Fibroblast of lung (primary cell): ENCODE measurements at regions not wholly inside any gene's neighbourhood (a gene's known extent, or its start where the extent isn't known, plus 50 kb on each side); places are given as distances from the start of the nearest gene placed in this dataset.

Experiments
- DNase-seq, 2 donors: peaks; one replicate each; pipeline versions ENCODE4 v3.0.0 to v3.0.0-alpha.2; 2010; ENCODE audit warnings: low read depth in 2 of 2
- H2AFZ ChIP-seq: 2 replicates; pipeline ENCODE4 v1.5.1; 2012; ENCODE audit warnings: low read length, control low read depth, inconsistent platforms
- H3K27ac ChIP-seq: 2 replicates; pipeline ENCODE4 v1.5.1; 2011; ENCODE audit warnings: low read length, control low read depth; ENCODE audit not compliant: insufficient read depth
- H3K27me3 ChIP-seq: 2 replicates; pipeline ENCODE4 v1.5.1; 2011; ENCODE audit warnings: mild to moderate bottlenecking, low read length; ENCODE audit not compliant: control insufficient read depth, insufficient read depth
- H3K36me3 ChIP-seq: 2 replicates; pipeline ENCODE4 v1.5.1; 2011; ENCODE audit warnings: low read length; ENCODE audit not compliant: control insufficient read depth, insufficient read depth
- H3K4me1 ChIP-seq: 2 replicates; pipeline ENCODE4 v1.5.1; 2011; ENCODE audit warnings: low read length; ENCODE audit not compliant: control insufficient read depth, insufficient read depth; ENCODE audit errors: extremely low read depth
- H3K4me2 ChIP-seq: 2 replicates; pipeline ENCODE4 v1.5.1; 2011; ENCODE audit warnings: low read length, control low read depth; ENCODE audit not compliant: insufficient read depth; ENCODE audit errors: extremely low read depth
- H3K4me3 ChIP-seq, 4 experiments: fragments of 200-600 bp in 1 of 4; sonication (generic) in 1 of 4; replicated peaks in 1 of 4; 2 replicates each; pipeline ENCODE4 v1.5.1; 2011 to 2016; ENCODE audit warnings: low read length in 4 of 4, low read depth in 3 of 4, mild to moderate bottlenecking in 3 of 4, control low read depth in 2 of 4, inconsistent platforms in 1 of 4, mixed read lengths in 1 of 4; ENCODE audit not compliant: insufficient read depth in 1 of 4; ENCODE audit errors: control extremely low read depth in 1 of 4
- H3K79me2 ChIP-seq: 2 replicates; pipeline ENCODE4 v1.5.1; 2012; ENCODE audit warnings: mild to moderate bottlenecking, low read length, inconsistent platforms; ENCODE audit not compliant: control insufficient read depth, insufficient read depth
- H3K9ac ChIP-seq: 2 replicates; pipeline ENCODE4 v1.5.1; 2011; ENCODE audit warnings: mild to moderate bottlenecking, low read length, control low read depth; ENCODE audit not compliant: insufficient read depth
- H3K9me3 ChIP-seq: 2 replicates; pipeline ENCODE4 v1.5.1; 2012; ENCODE audit warnings: low read depth, low read length; ENCODE audit not compliant: control insufficient read depth, insufficient read depth
- H4K20me1 ChIP-seq: 2 replicates; pipeline ENCODE4 v1.5.1; 2011; ENCODE audit warnings: low read length; ENCODE audit not compliant: control insufficient read depth, insufficient read depth; ENCODE audit errors: extremely low read depth
- EZH2 ChIP-seq: IDR thresholded peaks from 2 replicates; pipeline ENCODE4 v1.5.1; 2012; ENCODE audit warnings: low read length, control low read depth, mild to moderate bottlenecking; ENCODE audit errors: missing control alignments
- TF ChIP-seq, protein P1 (sequence below), 2 donors: IDR thresholded peaks in 1 of 2; conservative IDR thresholded peaks in 1 of 2; 1 replicate in 1 of 2; 2 replicates in 1 of 2; pipeline ENCODE4 v1.5.1; 2011 to 2012; ENCODE audit warnings: low read length in 2 of 2, control low read depth in 1 of 2, inconsistent platforms in 1 of 2, low read depth in 1 of 2, mild to moderate bottlenecking in 1 of 2

DNA sequence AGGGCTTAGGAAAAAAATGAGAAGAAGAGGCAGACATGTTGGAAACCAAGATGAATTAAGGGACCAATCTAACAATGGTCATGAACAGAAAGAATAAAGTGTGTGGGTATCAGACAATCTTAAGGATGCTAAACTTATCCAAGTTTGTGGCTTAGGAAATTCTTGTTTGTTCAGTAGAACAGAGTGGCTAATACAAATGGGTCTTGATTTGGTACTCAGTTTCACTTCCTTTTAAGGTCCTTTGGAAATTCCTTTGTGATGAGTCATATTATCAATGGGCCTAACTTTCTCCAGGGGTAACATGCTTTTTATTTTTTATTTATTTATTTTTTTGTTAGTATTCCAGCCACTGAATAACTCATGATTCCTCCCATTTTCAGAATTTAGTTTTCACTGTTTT is 1154.7 kb upstream of the FLRT2 start:
- H3K36me3 ChIP-seq = no peaks in the 10 kb centered on the region
- no peaks in the 10 kb centered on the region for H3K4me1 ChIP-seq
- H3K9ac ChIP-seq = no peak overlapping the region
- no peak overlapping the region for H3K27ac ChIP-seq
- H3K4me3 ChIP-seq = no peak overlapping the region
- no peak overlapping the region for H3K4me2 ChIP-seq
- H4K20me1 ChIP-seq = no peaks in the 10 kb centered on the region
- no peaks in the 10 kb centered on the region for H3K79me2 ChIP-seq
- TF ChIP-seq EZH2 = no peak
- TF ChIP-seq, protein P1, sequence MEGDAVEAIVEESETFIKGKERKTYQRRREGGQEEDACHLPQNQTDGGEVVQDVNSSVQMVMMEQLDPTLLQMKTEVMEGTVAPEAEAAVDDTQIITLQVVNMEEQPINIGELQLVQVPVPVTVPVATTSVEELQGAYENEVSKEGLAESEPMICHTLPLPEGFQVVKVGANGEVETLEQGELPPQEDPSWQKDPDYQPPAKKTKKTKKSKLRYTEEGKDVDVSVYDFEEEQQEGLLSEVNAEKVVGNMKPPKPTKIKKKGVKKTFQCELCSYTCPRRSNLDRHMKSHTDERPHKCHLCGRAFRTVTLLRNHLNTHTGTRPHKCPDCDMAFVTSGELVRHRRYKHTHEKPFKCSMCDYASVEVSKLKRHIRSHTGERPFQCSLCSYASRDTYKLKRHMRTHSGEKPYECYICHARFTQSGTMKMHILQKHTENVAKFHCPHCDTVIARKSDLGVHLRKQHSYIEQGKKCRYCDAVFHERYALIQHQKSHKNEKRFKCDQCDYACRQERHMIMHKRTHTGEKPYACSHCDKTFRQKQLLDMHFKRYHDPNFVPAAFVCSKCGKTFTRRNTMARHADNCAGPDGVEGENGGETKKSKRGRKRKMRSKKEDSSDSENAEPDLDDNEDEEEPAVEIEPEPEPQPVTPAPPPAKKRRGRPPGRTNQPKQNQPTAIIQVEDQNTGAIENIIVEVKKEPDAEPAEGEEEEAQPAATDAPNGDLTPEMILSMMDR (conservative IDR thresholded peaks at IDR 0.05 in 1 of 2, IDR thresholded peaks at IDR 0.05 in 1 of 2; ENCODE audit: low read depth in 1 of 2, low read length in 2 of 2) = no peak
- peak; percentile 29 to 69 for DNase-seq
- H3K9me3 ChIP-seq = no peaks in the 10 kb centered on the region
- H2AFZ ChIP-seq = no peak overlapping the region
- H3K27me3 ChIP-seq = no peaks in the 10 kb centered on the region

DNA sequence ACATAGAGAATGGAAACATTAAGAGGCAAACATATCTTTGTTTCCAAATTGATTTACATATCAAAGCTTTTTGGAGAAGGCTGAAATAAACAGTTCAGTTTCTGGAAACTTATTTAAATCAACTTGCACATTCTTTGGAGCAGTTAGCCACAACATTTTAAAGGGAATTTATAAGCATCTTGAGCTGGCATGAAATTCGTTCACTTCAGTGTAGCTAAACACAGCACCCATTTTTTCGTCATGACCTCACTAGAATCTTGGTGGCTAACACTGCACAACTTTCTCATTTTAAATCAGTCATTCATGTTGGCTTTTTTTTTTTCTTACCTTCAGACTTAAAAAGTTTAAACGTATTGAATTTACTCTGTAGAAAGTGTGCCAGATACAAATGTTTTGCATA is 1139.9 kb upstream of the FLRT2 start:
- Histone ChIP-seq H3K79me2 (no peaks in the 10 kb centered on the region), H3K4me1 (no peaks in the 10 kb centered on the region), H3K36me3 (no peaks in the 10 kb centered on the region), H4K20me1 (no peaks in the 10 kb centered on the region), H3K9me3 (no peaks in the 10 kb centered on the region), H2AFZ (no peak overlapping the region), H3K27me3 (no peaks in the 10 kb centered on the region), H3K4me2 (no peak overlapping the region), H3K27ac (no peak overlapping the region), H3K9ac (no peak overlapping the region), H3K4me3 (no peak overlapping the region)
- DNase-seq = peak; percentile 15 to 29
- TF ChIP-seq, protein P1 (conservative IDR thresholded peaks at IDR 0.05 in 1 of 2, IDR thresholded peaks at IDR 0.05 in 1 of 2; ENCODE audit: low read depth in 1 of 2, low read length in 2 of 2) = no peak
- no peak for TF ChIP-seq EZH2

DNA sequence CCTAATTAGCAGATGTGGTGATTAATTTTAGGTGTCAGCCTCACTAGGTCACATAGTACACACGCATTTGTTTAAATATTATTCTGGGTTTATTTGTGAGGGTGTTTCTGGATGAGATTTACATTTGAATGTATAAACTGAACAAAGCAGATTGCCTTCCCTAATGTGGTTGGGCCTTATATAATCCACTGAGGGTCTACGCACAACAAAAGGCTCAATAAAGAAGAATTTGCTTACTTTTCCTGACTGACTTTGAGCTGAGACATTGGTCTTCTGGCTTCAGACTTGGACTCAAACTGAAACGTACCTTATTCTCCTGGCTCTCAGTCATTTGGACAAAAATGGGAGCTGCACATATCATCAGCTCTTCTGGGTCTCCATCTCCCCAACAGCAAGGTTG is 1132.3 kb upstream of the FLRT2 start:
- no peaks in the 10 kb centered on the region for H3K79me2 ChIP-seq
- H3K4me3 ChIP-seq = no peak overlapping the region
- H3K27me3 ChIP-seq = no peaks in the 10 kb centered on the region
- no peak overlapping the region for H2AFZ ChIP-seq
- no peaks in the 10 kb centered on the region for H3K36me3 ChIP-seq
- no peaks in the 10 kb centered on the region for H3K9me3 ChIP-seq
- no peak overlapping the region for H3K4me2 ChIP-seq
- no peaks in the 10 kb centered on the region for H3K4me1 ChIP-seq
- H3K27ac ChIP-seq = no peak overlapping the region
- no peak for DNase-seq
- H3K9ac ChIP-seq = no peak overlapping the region
- TF ChIP-seq, protein P1 (conservative IDR thresholded peaks at IDR 0.05 in 1 of 2, IDR thresholded peaks at IDR 0.05 in 1 of 2; ENCODE audit: low read depth in 1 of 2, low read length in 2 of 2) = no peak
- no peak for TF ChIP-seq EZH2
- H4K20me1 ChIP-seq = no peaks in the 10 kb centered on the region
